ENCODE measurements at regions not wholly inside any gene's neighbourhood (a gene's known extent, or its start where the extent isn't known, plus 50 kb on each side); places are given as distances from the start of the nearest gene placed in this dataset.
A peak's percentile ranks its signal among the peaks of the same experiment; 100 is the strongest.
"Not testable (repeated sequence)": the region's sequence is repeated elsewhere in the genome, so short reads cannot be mapped to it uniquely, and the experiment has no call there.

DNA sequence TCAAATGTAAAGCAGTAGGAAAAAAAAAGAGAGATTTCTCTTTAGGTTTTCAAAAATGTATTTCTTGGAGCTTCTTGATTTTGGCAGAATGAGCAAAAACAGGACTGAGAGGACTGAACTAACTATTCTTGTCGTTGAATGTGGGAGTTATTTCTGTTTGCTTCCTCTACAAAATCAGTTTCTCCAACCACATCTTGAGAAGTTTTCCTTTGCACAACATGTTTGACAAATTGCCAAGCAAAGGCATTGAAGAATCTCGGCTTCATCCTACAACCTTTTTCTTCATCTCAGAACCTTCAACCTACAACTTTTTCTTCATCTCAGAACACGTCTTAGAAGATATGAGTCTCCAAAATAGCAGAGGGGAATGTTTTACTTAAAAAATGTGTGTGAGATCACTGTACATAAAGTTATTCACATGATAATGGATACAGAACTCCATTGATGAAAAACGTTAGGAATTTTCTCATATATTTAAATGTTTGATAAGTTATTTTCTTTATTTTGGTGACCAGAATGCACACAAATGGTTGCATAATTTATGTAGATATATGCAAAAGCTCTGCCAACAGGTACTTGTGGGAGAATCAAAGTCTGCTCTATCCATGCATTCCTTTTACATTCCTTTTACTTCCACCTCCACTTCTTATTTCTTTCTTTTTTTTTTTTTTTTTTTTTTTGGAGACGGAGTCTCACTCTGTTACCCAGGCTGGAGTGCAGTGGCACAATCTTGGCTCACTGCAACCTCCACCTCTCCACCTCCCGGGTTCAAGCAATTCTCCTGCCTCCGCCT, 370.0 kb downstream of the KCNJ2 start:
- DNase-seq, result no peak
- in situ Hi-C loops (cut with MboI; ENCODE audit: low pct_unique_long_range_greater_than_20kb, low sequenced_read_pairs), result no loop called here

- DNase-seq, result no peak
- in situ Hi-C loops (cut with MboI; ENCODE audit: low pct_unique_long_range_greater_than_20kb, low sequenced_read_pairs), result no loop called here
Measured at GRCh38 chr17:70542876-70543275, 373.5 kb downstream of the KCNJ2 start.

- DNase-seq, result peak; percentile 29
Measured at GRCh38 chr17:70544317-70544716, 375.0 kb downstream of the KCNJ2 start.

DNA sequence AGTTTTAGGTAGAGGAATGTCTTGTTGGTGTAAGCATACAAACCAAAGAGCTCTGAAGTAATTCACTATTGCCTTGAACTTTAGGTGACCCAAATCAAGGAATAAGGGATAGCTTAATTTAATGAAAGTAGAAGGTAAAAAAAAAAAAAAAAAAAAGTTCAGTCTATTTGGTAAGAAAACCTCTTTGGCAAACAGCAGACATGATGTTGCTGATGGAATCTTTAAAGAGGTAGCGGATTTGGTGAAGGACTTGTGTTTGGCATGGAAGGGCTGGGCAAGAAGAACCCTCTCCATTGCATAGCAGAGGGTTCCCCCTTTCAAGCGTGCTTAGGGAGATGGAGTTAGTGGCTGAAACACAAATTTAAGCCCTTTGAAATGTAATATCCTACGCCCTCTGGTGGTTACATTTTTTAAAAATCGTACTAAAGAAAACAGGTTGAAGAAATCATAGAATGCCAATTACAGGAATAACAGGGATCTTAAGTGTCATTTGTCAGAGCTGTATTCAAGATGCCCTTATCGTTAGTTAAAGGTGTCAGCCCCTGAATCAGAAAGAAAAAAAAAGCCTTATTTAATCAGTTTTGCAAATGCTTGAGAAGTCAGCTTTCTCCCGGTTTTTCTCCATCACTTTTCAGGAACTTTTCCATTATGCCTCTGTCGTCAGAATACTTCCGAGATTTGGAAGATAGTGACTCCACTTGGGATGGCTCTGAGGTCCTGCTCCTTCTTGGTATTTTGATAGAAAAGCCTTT, 383.1 kb downstream of the KCNJ2 start:
- peak; percentile 67 for DNase-seq
- in situ Hi-C loops (cut with MboI; ENCODE audit: low pct_unique_long_range_greater_than_20kb, low sequenced_read_pairs), result no loop called here

More at GRCh38 chr17:70544317-70544716, 375.0 kb downstream of the KCNJ2 start:
- in situ Hi-C loops (cut with MboI; ENCODE audit: low pct_unique_long_range_greater_than_20kb, low sequenced_read_pairs), result no loop called here

DNA sequence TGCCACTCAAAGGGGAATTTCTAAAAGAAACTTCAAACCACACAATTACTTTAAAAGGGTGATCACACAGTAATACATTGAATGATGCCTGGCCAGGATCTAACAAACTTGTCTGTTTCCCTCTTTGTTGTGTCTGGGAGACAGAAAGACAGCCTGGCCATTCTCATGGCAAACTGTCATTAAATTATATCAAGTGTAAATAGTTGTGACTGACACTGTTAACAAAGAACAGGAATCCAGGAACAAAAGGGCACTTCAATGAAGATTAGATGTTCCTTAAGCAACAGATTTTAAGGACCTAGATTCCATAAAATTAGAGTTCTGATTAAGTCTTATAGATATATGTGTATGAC, 383.6 kb downstream of the KCNJ2 start:
- no peak for DNase-seq
- in situ Hi-C loops (cut with MboI; ENCODE audit: low pct_unique_long_range_greater_than_20kb, low sequenced_read_pairs), result no loop called here

DNA sequence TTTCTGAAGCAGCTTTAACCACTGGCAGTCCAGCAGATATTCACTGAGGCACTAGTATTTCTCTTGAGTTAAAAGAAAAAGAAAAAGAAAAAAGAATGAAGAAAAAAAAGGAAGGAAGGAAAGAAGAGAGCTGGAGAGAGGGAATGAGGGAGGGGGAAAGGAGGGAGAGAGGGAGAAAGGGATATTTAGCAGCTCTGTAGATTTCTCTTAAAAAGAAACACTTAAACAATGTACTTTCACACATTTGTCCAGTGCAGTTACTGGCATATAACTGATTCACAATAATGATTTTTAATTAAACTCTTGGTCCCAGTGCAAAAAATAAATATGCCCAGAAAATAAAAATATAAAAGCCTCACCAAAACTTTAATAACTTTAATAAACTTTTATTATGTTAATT, 386.4 kb downstream of the KCNJ2 start:
- no peak for DNase-seq
- in situ Hi-C loops (cut with MboI; ENCODE audit: low pct_unique_long_range_greater_than_20kb, low sequenced_read_pairs), result no loop called here

DNA sequence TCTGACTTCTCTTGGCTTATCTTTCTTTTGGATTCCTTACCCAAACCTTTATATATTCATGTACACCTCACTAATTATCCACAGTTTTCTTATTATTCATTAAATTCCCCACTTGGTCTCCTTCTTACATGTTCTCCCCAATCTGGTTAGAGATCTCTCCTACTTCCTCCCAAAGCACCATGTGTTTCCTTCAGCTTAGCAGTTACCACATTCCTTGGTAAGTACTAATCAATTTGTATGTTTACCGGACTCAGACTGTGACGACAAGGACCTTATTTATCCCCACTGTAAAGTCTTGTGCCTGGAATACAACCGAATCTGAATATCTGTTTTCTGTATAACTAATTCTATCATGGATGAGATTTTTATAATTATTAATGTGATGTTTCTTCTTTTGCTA, 389.5 kb downstream of the KCNJ2 start:
- peak; percentile 1 for DNase-seq
- in situ Hi-C loops (cut with MboI; ENCODE audit: low pct_unique_long_range_greater_than_20kb, low sequenced_read_pairs), result no loop called here

GRCh38 chr17:70560471-70560870, 391.1 kb downstream of the KCNJ2 start:
- in situ Hi-C loops (cut with MboI; ENCODE audit: low pct_unique_long_range_greater_than_20kb, low sequenced_read_pairs), result no loop called here
- no peak for DNase-seq

DNA sequence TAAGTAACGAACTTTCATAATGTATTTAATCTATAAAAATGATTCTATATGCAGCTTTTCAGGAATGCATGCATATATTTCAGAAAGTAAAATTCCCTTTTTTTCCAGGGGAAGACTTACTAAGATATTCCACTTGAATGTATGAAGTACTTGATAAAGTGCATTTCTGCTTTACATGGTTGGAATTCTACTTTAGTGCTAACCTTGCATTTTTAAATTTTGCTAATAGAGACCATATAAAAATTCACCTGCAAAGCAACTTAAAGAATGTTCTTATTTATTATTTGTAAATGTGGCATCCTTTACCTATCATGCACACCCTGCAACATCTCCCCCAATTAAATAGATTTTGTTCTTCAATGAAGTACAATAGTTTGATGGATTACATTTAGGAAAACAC, 392.8 kb downstream of the KCNJ2 start:
- DNase-seq, result no peak
- in situ Hi-C loops (cut with MboI; ENCODE audit: low pct_unique_long_range_greater_than_20kb, low sequenced_read_pairs), result no loop called here

- in situ Hi-C loops (cut with MboI; ENCODE audit: low pct_unique_long_range_greater_than_20kb, low sequenced_read_pairs), result no loop called here
- no peak for DNase-seq
Measured at GRCh38 chr17:70563281-70563820, 394.0 kb downstream of the KCNJ2 start.

DNA sequence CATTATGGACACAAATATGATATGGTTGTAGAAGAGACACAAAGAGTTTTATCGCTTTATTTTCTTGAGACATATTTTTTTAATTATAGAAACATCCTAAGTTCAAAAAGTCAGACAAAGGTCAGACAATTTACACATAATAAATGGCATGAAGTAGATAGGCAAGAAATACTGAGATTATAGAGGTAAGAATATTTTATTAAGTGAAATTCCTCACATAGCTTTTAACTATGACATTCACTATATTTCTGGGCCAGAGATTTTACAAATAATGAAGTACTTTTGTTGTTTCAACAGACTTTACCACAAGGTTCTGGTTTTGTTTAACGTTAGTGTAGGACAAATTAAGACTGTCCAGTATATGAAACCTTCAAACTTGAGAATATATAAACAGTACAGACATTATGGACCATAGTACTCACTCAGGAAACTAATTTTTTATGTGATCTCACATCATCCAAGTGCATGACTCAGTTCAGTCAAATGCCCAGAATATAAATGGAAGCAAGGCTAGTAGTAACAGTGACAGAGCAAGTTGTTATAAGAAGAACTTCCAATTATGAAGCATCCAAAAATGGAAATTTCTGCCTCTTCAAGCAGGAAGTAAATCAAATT, 394.8 kb downstream of the KCNJ2 start:
- DNase-seq, result no peak
- in situ Hi-C loops (cut with MboI; ENCODE audit: low pct_unique_long_range_greater_than_20kb, low sequenced_read_pairs), result no loop called here

DNA sequence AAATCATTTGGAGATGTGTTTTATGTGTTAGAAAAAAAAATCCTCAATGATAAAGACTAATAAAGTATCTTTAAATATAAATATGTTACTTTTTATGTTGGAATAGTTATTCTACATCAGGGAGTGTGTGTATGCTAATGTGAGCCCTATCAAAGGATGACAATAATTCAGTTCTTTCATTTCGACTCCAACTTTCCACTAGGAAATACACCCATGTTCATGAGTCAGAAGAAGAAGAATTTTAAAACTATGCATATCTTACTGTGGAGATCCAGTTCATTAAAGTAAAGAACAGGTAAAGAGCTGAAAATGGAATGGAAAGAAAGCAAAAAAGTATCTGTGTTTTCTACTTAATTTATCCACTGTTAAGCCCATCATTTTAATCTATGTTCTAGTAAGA, 399.8 kb downstream of the KCNJ2 start:
- DNase-seq, result no peak
- in situ Hi-C loops (cut with MboI; ENCODE audit: low pct_unique_long_range_greater_than_20kb, low sequenced_read_pairs), result no loop called here

GRCh38 chr17:70577456-70577855, 408.1 kb downstream of the KCNJ2 start:
- no peak for DNase-seq
- in situ Hi-C loops (cut with MboI; ENCODE audit: low pct_unique_long_range_greater_than_20kb, low sequenced_read_pairs), result no loop called here

DNA sequence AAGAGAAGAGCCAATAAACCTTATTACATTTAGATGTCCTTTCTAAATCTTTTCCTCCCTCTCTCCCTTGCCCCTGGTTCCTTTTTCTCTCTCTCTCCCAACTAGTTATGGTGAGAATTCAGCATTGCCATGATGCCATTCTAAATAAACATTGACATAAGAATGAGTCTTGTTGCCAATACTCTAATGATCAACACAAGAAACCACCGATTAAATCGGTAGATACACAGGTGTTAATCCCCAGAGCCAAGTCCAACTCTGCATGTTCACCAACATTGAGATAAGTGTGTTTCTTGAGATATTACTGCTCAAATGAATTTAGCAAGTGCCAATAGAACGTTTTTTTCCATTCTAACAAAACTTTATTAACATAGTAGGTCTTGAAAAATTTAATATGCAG, 412.1 kb downstream of the KCNJ2 start:
- in situ Hi-C loops (cut with MboI; ENCODE audit: low pct_unique_long_range_greater_than_20kb, low sequenced_read_pairs), result no loop called here
- DNase-seq, result no peak

DNA sequence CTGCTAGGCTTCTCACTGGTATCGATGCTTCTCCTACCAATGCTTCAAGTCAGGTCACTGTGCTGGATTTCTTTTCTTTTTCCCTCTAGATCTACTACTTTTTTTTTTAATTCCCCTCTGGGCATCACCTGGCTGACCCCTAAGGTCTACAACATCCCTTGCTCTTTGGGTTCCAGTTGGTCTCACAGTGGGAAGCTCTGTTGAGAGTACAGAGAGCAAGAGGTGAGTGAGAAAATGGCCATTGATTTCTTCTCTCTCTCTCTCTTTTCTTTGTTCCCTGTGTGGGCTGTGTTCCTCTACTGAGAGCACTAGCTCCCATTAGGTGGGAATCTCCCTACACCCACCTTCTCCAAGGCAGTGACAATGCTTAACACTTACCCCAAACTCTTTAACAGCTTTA, 413.4 kb downstream of the KCNJ2 start:
- in situ Hi-C loops (cut with MboI; ENCODE audit: low pct_unique_long_range_greater_than_20kb, low sequenced_read_pairs), result no loop called here
- DNase-seq, result no peak

GRCh38 chr17:70584255-70584654, 414.9 kb downstream of the KCNJ2 start:
- no peak for DNase-seq
- in situ Hi-C loops (cut with MboI; ENCODE audit: low pct_unique_long_range_greater_than_20kb, low sequenced_read_pairs), result no loop called here

- in situ Hi-C loops (cut with MboI; ENCODE audit: low pct_unique_long_range_greater_than_20kb, low sequenced_read_pairs), result no loop called here
- DNase-seq, result no peak
Measured at GRCh38 chr17:70588003-70588402, 418.7 kb downstream of the KCNJ2 start.

DNA sequence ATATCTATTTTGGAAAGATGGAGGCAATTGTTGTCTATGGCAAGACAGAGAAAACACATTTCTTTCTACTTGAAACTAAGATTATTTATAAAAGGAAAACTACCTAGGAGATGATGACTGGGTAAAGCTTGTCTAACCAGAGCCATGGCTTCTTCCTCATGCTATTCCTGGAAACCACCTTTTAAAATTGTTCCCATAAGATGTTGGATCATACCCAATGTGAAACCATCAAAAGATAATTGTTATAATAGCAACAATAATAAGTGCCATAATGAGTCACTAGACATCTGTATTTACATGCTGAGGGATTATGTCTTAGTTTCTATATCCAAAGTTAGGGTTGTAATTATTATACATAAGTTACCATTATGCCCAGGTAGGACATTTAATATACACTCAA, 428.4 kb downstream of the KCNJ2 start:
- in situ Hi-C loops (cut with MboI; ENCODE audit: low pct_unique_long_range_greater_than_20kb, low sequenced_read_pairs), result no loop called here
- no peak for DNase-seq

DNA sequence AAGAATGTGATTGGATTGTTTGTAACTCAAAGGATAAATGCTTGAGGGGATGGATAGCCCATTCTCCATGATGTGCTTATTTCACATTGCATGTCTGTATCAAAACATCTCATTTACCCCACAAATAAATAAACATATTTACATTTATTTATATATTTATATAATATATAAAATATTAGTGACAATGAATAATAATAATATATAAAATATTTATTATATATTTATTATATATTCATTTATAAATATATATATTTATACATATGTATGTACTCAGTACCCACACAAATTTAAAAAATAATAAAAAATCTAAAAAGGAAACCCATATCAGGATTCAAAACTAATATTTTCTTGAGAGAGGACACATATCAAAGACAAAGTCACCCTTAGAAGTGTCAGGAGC, 429.9 kb downstream of the KCNJ2 start:
- in situ Hi-C loops (cut with MboI; ENCODE audit: low pct_unique_long_range_greater_than_20kb, low sequenced_read_pairs), result no loop called here

GRCh38 chr17:70599945-70600344, 430.6 kb downstream of the KCNJ2 start:
- in situ Hi-C loops (cut with MboI; ENCODE audit: low pct_unique_long_range_greater_than_20kb, low sequenced_read_pairs), result not testable (repeated sequence)

More for the DNA sequence above, 429.9 kb downstream of the KCNJ2 start:
- no peak for DNase-seq

More at GRCh38 chr17:70599945-70600344, 430.6 kb downstream of the KCNJ2 start:
- not testable (repeated sequence) for DNase-seq
